HCT116 (cell line): ENCODE measurements at regions not wholly inside any gene's neighbourhood (a gene's known extent, or its start where the extent isn't known, plus 50 kb on each side); places are given as distances from the start of the nearest gene placed in this dataset.

Source experiments
- ATAC-seq: fragments of 200-7000 bp; cut with Tn5 transposase; 2 replicates; pipeline ENCODE4 v1.9.1; 2020; ENCODE audit warnings: mild to moderate bottlenecking, moderate library complexity
- BruUV-seq: library from RNA; stranded (reverse); fragments of 400-500 nt; replicated peaks from 2 replicates; lab custom pipeline; 2021; lab: Mats Ljungman, UMichigan
- CTCF ChIA-PET: fragments of 300-600 bp; sonication (Branson Sonifier 250); formaldehyde crosslinking; loops from one replicate; lab custom pipeline; 2021; ENCODE audit warnings: antibody characterized with exemption; lab: Charles Lee
- POLR2A ChIA-PET: fragments of 300-600, 350-600 bp; sonication (Branson Sonifier 250); formaldehyde crosslinking; loops from one replicate; lab custom pipeline; 2021; ENCODE audit warnings: antibody characterized with exemption; lab: Charles Lee
- RAD21 ChIA-PET, 2 experiments: fragments of 300-600 bp; sonication (Branson Sonifier 250); formaldehyde crosslinking; loops; one replicate each; lab custom pipeline; 2023; ENCODE audit warnings: low total read pairs in 2 of 2; ENCODE audit not compliant: uncharacterized antibody in 2 of 2, unreplicated experiment in 2 of 2, low non-redundant PET in 1 of 2; lab: Charles Lee
- DNase-seq: peaks from one replicate; pipeline ENCODE4 v3.0.0-alpha.2; 2010; ENCODE audit warnings: low read depth, low spot score
- H2AFZ ChIP-seq: fragments of 200-600 bp; shearing (Covaris generic), sonication (generic); 2 replicates; pipeline ENCODE4 v1.6.1; 2017; ENCODE audit warnings: low read depth, mixed run types, mixed read lengths, antibody characterized with exemption, low read length; ENCODE audit not compliant: poor library complexity, severe bottlenecking
- H3K27ac ChIP-seq: 2 replicates; pipeline ENCODE4 v1.5.1; 2012; ENCODE audit warnings: low read depth, low read length
- H3K27me3 ChIP-seq: fragments of 200-600 bp; sonication (generic); 2 replicates; pipeline ENCODE4 v1.6.1; 2016; ENCODE audit warnings: mixed run types, low read length, mixed read lengths; ENCODE audit not compliant: insufficient read depth
- H3K36me3 ChIP-seq, 2 experiments: fragments of 200-500 bp in 1 of 2; fragments of 200-600 bp in 1 of 2; sonication (Bioruptor generic) in 1 of 2; sonication (generic) in 1 of 2; 2 replicates each; pipeline versions ENCODE4 v1.5.1 to v1.6.1; 2014 to 2016; ENCODE audit warnings: low read length in 2 of 2, inconsistent platforms in 1 of 2, mixed read lengths in 1 of 2, mixed run types in 1 of 2; ENCODE audit not compliant: insufficient read depth in 2 of 2, control insufficient read depth in 1 of 2
- H3K4me1 ChIP-seq, 2 experiments: fragments of 200-600 bp in 1 of 2; sonication (generic) in 1 of 2; 2 replicates each; pipeline versions ENCODE4 v1.5.1 to v1.6.1; 2012 to 2017; ENCODE audit warnings: low read length in 2 of 2, inconsistent platforms in 1 of 2, mild to moderate bottlenecking in 1 of 2, mixed read lengths in 1 of 2, mixed run types in 1 of 2, moderate library complexity in 1 of 2; ENCODE audit not compliant: insufficient read depth in 2 of 2, control insufficient read depth in 1 of 2
- H3K4me2 ChIP-seq: fragments of 200-600 bp; sonication (generic); 2 replicates; pipeline ENCODE4 v1.6.1; 2017; ENCODE audit warnings: mixed run types, low read length, mixed read lengths
- H3K4me3 ChIP-seq, 2 experiments: fragments of 200-600 bp in 1 of 2; sonication (generic) in 1 of 2; replicated peaks in 1 of 2; 2 replicates each; pipeline ENCODE4 v1.5.1; 2011 to 2016; ENCODE audit warnings: low read length in 2 of 2, control low read depth in 1 of 2, low read depth in 1 of 2, mild to moderate bottlenecking in 1 of 2, mixed read lengths in 1 of 2, mixed run types in 1 of 2
- H3K79me2 ChIP-seq: fragments of 200-600 bp; sonication (generic); 2 replicates; pipeline ENCODE4 v1.6.1; 2017; ENCODE audit warnings: mild to moderate bottlenecking, mixed run types, low read length, moderate library complexity, mixed read lengths; ENCODE audit not compliant: insufficient read depth
- H3K9ac ChIP-seq: fragments of 200-600 bp; sonication (generic); 2 replicates; pipeline ENCODE4 v1.6.1; 2016; ENCODE audit warnings: low read length, mixed read lengths
- H3K9me2 ChIP-seq: fragments of 200-600 bp; sonication (generic), shearing (Covaris generic); 2 replicates; pipeline ENCODE4 v1.6.1; 2017; ENCODE audit warnings: mixed run types, mild to moderate bottlenecking, moderate library complexity; ENCODE audit not compliant: insufficient read depth
- H3K9me3 ChIP-seq, 2 experiments: fragments of 200-500 bp in 1 of 2; fragments of 200-600 bp in 1 of 2; sonication (Bioruptor generic) in 1 of 2; sonication (generic) in 1 of 2; 2 replicates each; pipeline ENCODE4 v1.6.1; 2014 to 2017; ENCODE audit warnings: low read length in 2 of 2, mixed read lengths in 2 of 2, inconsistent platforms in 1 of 2, low read depth in 1 of 2, mild to moderate bottlenecking in 1 of 2, mixed run types in 1 of 2, moderate library complexity in 1 of 2; ENCODE audit not compliant: control insufficient read depth in 1 of 2, insufficient read depth in 1 of 2
- H4K20me1 ChIP-seq: fragments of 200-600 bp; sonication (generic), shearing (Covaris generic); 2 replicates; pipeline ENCODE4 v1.6.1; 2017; ENCODE audit warnings: mixed run types, mild to moderate bottlenecking, moderate library complexity; ENCODE audit not compliant: insufficient read depth
- ATF3 ChIP-seq: IDR thresholded peaks from 2 replicates; pipeline ENCODE4 v1.6.1; 2012
- CBX3 ChIP-seq: IDR thresholded peaks from 2 replicates; pipeline ENCODE4 v1.6.1; 2012; ENCODE audit warnings: low read depth
- CTCF ChIP-seq, 3 experiments: fragments of 200-600 bp in 1 of 3; sonication (generic) in 1 of 3; IDR thresholded peaks in 2 of 3; conservative IDR thresholded peaks in 1 of 3; 2 replicates each; pipeline ENCODE4 v1.5.1; 2012 to 2017; ENCODE audit warnings: low read depth in 2 of 3, low read length in 2 of 3, antibody characterized with exemption in 1 of 3, borderline replicate concordance in 1 of 3, control low read depth in 1 of 3, mild to moderate bottlenecking in 1 of 3, mixed read lengths in 1 of 3, mixed run types in 1 of 3, moderate library complexity in 1 of 3; ENCODE audit not compliant: insufficient read depth in 1 of 3
- EGR1 ChIP-seq: IDR thresholded peaks from 2 replicates; pipeline ENCODE4 v1.6.1; 2012; ENCODE audit warnings: low read depth
- ELF1 ChIP-seq: IDR thresholded peaks from 2 replicates; pipeline ENCODE4 v1.6.1; 2012; ENCODE audit warnings: low read depth, borderline replicate concordance
- EZH2 ChIP-seq: fragments of 200-600 bp; sonication (generic); IDR thresholded peaks from 2 replicates; pipeline ENCODE4 v1.6.1; 2017; ENCODE audit warnings: antibody characterized with exemption, mixed run types
- FOSL1 ChIP-seq: IDR thresholded peaks from 2 replicates; pipeline ENCODE4 v1.6.1; 2012; ENCODE audit warnings: low read depth
- JUND ChIP-seq: IDR thresholded peaks from 2 replicates; pipeline ENCODE4 v1.6.1; 2012
- POLR2A ChIP-seq: IDR thresholded peaks from 2 replicates; pipeline ENCODE4 v1.7.0; 2011; ENCODE audit warnings: borderline replicate concordance; ENCODE audit not compliant: insufficient read depth, insufficient read length; ENCODE audit errors: extremely low read depth
- POLR2AphosphoS5 ChIP-seq: IDR thresholded peaks from 2 replicates; pipeline ENCODE4 v1.6.1; 2011; ENCODE audit warnings: mild to moderate bottlenecking, low read depth, low read length, moderate library complexity
- RAD21 ChIP-seq: IDR thresholded peaks from 2 replicates; pipeline ENCODE4 v1.6.1; 2012; ENCODE audit warnings: low read depth, mild to moderate bottlenecking
- SIN3A ChIP-seq: IDR thresholded peaks from 2 replicates; pipeline ENCODE4 v1.6.1; 2012; ENCODE audit warnings: low read depth
- SP1 ChIP-seq: IDR thresholded peaks from 2 replicates; pipeline ENCODE4 v1.6.1; 2012; ENCODE audit warnings: low read depth
- YY1 ChIP-seq: IDR thresholded peaks from 2 replicates; pipeline ENCODE4 v1.6.1; 2011; ENCODE audit warnings: low read length, low read depth, moderate library complexity, mild to moderate bottlenecking; ENCODE audit not compliant: insufficient replicate concordance; ENCODE audit errors: extremely low read depth
- ZNF274 ChIP-seq: fragments of 200-500 bp; sonication (Bioruptor generic); IDR thresholded peaks from 2 replicates; pipeline ENCODE4 v1.6.1; 2014; ENCODE audit warnings: mild to moderate bottlenecking, low read depth, low read length, inconsistent platforms
- intact Hi-C: fragments of 100-400 bp; cut with micrococcal nuclease; formaldehyde crosslinking; loops from 2 replicates; pipeline ENCODE4 v1.10.0; 2022
- TF ChIP-seq, protein P1 (sequence below): IDR thresholded peaks from 2 replicates; pipeline ENCODE4 v1.6.1; 2012
- TF ChIP-seq, protein P2 (sequence below): IDR thresholded peaks from 2 replicates; pipeline ENCODE4 v1.6.1; 2011; ENCODE audit warnings: mild to moderate bottlenecking, low read length, moderate library complexity; ENCODE audit not compliant: insufficient replicate concordance; ENCODE audit errors: extremely low read depth

DNA sequence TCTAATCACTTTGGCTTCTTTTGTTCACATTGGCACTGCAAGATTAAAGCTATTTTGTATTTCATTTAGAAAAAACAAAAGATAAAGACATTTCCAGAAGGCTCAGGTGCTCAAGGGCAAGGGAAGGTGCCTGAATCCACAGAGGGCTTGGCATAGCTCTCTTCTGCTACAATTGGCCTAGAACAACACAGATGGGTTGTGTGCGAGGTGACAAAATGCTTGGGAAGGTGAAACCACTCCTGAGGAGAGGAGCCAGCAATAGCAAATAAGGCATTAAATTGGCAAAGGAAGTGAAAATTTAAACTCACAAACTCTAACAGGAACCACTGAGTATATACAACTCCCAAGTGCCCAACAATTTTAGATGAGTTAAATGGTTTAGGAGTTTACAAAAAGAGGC is 1290.4 kb upstream of the CHAC2 start:
- ChIA-PET POLR2A (no interaction called here), CTCF (no interaction called here), RAD21 (no interaction called here)
- Histone ChIP-seq H2AFZ (no peak overlapping the region), H4K20me1 (no peaks in the 10 kb centered on the region), H3K9me3 (no peaks in the 10 kb centered on the region), H3K4me3 (no peak overlapping the region), H3K27me3 (no peaks in the 10 kb centered on the region), H3K9me2 (no peaks in the 10 kb centered on the region), H3K36me3 (no peaks in the 10 kb centered on the region), H3K4me2 (no peak overlapping the region), H3K4me1 (no peaks in the 10 kb centered on the region), H3K79me2 (no peaks in the 10 kb centered on the region), H3K9ac (no peak overlapping the region), H3K27ac (no peak overlapping the region)
- intact Hi-C loops, result no loop called here
- DNase-seq (no peak), ATAC-seq (no peak)
- BruUV-seq, result no TSS peak
- TF ChIP-seq ATF3 (no peak), EGR1 (no peak), POLR2A (no peak), YY1 (no peak), POLR2AphosphoS5 (no peak), SP1 (no peak), ZNF274 (no peak), CBX3 (no peak), SIN3A (no peak), ELF1 (no peak), RAD21 (no peak), EZH2 (no peak), JUND (no peak), FOSL1 (no peak), CTCF (IDR thresholded peaks at IDR 0.05 in 2 of 3, conservative IDR thresholded peaks at IDR 0.05 in 1 of 3; ENCODE audit: borderline replicate concordance in 1 of 3, insufficient read depth in 1 of 3, low read depth in 2 of 3, low read length in 2 of 3) (no peak)
- TF ChIP-seq, protein P1, sequence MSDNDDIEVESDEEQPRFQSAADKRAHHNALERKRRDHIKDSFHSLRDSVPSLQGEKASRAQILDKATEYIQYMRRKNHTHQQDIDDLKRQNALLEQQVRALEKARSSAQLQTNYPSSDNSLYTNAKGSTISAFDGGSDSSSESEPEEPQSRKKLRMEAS, result no peak
- TF ChIP-seq, protein P2, sequence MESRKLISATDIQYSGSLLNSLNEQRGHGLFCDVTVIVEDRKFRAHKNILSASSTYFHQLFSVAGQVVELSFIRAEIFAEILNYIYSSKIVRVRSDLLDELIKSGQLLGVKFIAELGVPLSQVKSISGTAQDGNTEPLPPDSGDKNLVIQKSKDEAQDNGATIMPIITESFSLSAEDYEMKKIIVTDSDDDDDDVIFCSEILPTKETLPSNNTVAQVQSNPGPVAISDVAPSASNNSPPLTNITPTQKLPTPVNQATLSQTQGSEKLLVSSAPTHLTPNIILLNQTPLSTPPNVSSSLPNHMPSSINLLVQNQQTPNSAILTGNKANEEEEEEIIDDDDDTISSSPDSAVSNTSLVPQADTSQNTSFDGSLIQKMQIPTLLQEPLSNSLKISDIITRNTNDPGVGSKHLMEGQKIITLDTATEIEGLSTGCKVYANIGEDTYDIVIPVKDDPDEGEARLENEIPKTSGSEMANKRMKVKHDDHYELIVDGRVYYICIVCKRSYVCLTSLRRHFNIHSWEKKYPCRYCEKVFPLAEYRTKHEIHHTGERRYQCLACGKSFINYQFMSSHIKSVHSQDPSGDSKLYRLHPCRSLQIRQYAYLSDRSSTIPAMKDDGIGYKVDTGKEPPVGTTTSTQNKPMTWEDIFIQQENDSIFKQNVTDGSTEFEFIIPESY, result no peak
